ENCODE measurements at regions not wholly inside any gene's neighbourhood (a gene's known extent, or its start where the extent isn't known, plus 50 kb on each side); places are given as distances from the start of the nearest gene placed in this dataset.
"Not testable (repeated sequence)": the region's sequence is repeated elsewhere in the genome, so short reads cannot be mapped to it uniquely, and the experiment has no call there.

GRCh38 chr10:131553581-131553980, 242.1 kb upstream of the TCERG1L start:
- no peaks in the 10 kb centered on the region for H3K4me1 ChIP-seq (ENCODE audit: control insufficient read depth, insufficient read depth, low read length)
- no peak overlapping the region for H3K9ac ChIP-seq (ENCODE audit: low read depth, low read length)
- H3K4me3 ChIP-seq (ENCODE audit: low read depth, low read length) = no peak overlapping the region
- H3K27ac ChIP-seq (ENCODE audit: low read depth, low read length) = no peak overlapping the region
- no peaks in the 10 kb centered on the region for H3K27me3 ChIP-seq (ENCODE audit: control insufficient read depth, insufficient read depth, low read length)
- H3K9me3 ChIP-seq (ENCODE audit: control insufficient read depth, insufficient read depth, low read length) = no peaks in the 10 kb centered on the region
- H3K36me3 ChIP-seq (ENCODE audit: control insufficient read depth, insufficient read depth, low read length) = no peaks in the 10 kb centered on the region

- Histone ChIP-seq H3K27ac (ENCODE audit: low read depth, low read length) (no peak overlapping the region), H3K9ac (ENCODE audit: low read depth, low read length) (no peak overlapping the region), H3K9me3 (ENCODE audit: control insufficient read depth, insufficient read depth, low read length) (no peaks in the 10 kb centered on the region), H3K27me3 (ENCODE audit: control insufficient read depth, insufficient read depth, low read length) (no peaks in the 10 kb centered on the region), H3K4me1 (ENCODE audit: control insufficient read depth, insufficient read depth, low read length) (no peaks in the 10 kb centered on the region), H3K4me3 (ENCODE audit: low read depth, low read length) (no peak overlapping the region), H3K36me3 (ENCODE audit: control insufficient read depth, insufficient read depth, low read length) (no peaks in the 10 kb centered on the region)
Observed at GRCh38 chr10:131554821-131555220, 243.3 kb upstream of the TCERG1L start.

GRCh38 chr10:131555406-131555805, 243.9 kb upstream of the TCERG1L start:
- Histone ChIP-seq H3K9ac (ENCODE audit: low read depth, low read length) (no peak overlapping the region), H3K4me1 (ENCODE audit: control insufficient read depth, insufficient read depth, low read length) (no peaks in the 10 kb centered on the region), H3K36me3 (ENCODE audit: control insufficient read depth, insufficient read depth, low read length) (no peaks in the 10 kb centered on the region), H3K4me3 (ENCODE audit: low read depth, low read length) (no peak overlapping the region), H3K27ac (ENCODE audit: low read depth, low read length) (no peak overlapping the region), H3K27me3 (ENCODE audit: control insufficient read depth, insufficient read depth, low read length) (no peaks in the 10 kb centered on the region), H3K9me3 (ENCODE audit: control insufficient read depth, insufficient read depth, low read length) (no peaks in the 10 kb centered on the region)

- H3K9ac ChIP-seq (ENCODE audit: low read depth, low read length) = no peak overlapping the region
- no peaks in the 10 kb centered on the region for H3K27me3 ChIP-seq (ENCODE audit: control insufficient read depth, insufficient read depth, low read length)
- H3K36me3 ChIP-seq (ENCODE audit: control insufficient read depth, insufficient read depth, low read length) = no peaks in the 10 kb centered on the region
- no peaks in the 10 kb centered on the region for H3K4me1 ChIP-seq (ENCODE audit: control insufficient read depth, insufficient read depth, low read length)
- H3K27ac ChIP-seq (ENCODE audit: low read depth, low read length) = no peak overlapping the region
- H3K4me3 ChIP-seq (ENCODE audit: low read depth, low read length) = no peak overlapping the region
- H3K9me3 ChIP-seq (ENCODE audit: control insufficient read depth, insufficient read depth, low read length) = no peaks in the 10 kb centered on the region
Observed at GRCh38 chr10:131556061-131556896, 244.8 kb upstream of the TCERG1L start.

- H3K9ac ChIP-seq (ENCODE audit: low read depth, low read length) = no peak overlapping the region
- H3K27ac ChIP-seq (ENCODE audit: low read depth, low read length) = no peak overlapping the region
- H3K4me3 ChIP-seq (ENCODE audit: low read depth, low read length) = no peak overlapping the region
- H3K36me3 ChIP-seq (ENCODE audit: control insufficient read depth, insufficient read depth, low read length) = no peaks in the 10 kb centered on the region
- H3K4me1 ChIP-seq (ENCODE audit: control insufficient read depth, insufficient read depth, low read length) = no peaks in the 10 kb centered on the region
- no peaks in the 10 kb centered on the region for H3K9me3 ChIP-seq (ENCODE audit: control insufficient read depth, insufficient read depth, low read length)
- H3K27me3 ChIP-seq (ENCODE audit: control insufficient read depth, insufficient read depth, low read length) = no peaks in the 10 kb centered on the region
Observed at GRCh38 chr10:131556897-131557495, 245.5 kb upstream of the TCERG1L start.

GRCh38 chr10:131557956-131558355, 246.4 kb upstream of the TCERG1L start:
- not testable (repeated sequence) for H3K9me3 ChIP-seq (ENCODE audit: control insufficient read depth, insufficient read depth, low read length); H3K9ac ChIP-seq (ENCODE audit: low read depth, low read length); H3K27me3 ChIP-seq (ENCODE audit: control insufficient read depth, insufficient read depth, low read length); H3K27ac ChIP-seq (ENCODE audit: low read depth, low read length); H3K36me3 ChIP-seq (ENCODE audit: control insufficient read depth, insufficient read depth, low read length); H3K4me3 ChIP-seq (ENCODE audit: low read depth, low read length); H3K4me1 ChIP-seq (ENCODE audit: control insufficient read depth, insufficient read depth, low read length)

- H3K9me3 ChIP-seq (ENCODE audit: control insufficient read depth, insufficient read depth, low read length) = no peaks in the 10 kb centered on the region
- H3K27me3 ChIP-seq (ENCODE audit: control insufficient read depth, insufficient read depth, low read length) = no peaks in the 10 kb centered on the region
- no peaks in the 10 kb centered on the region for H3K4me1 ChIP-seq (ENCODE audit: control insufficient read depth, insufficient read depth, low read length)
- H3K9ac ChIP-seq (ENCODE audit: low read depth, low read length) = no peak overlapping the region
- no peak overlapping the region for H3K4me3 ChIP-seq (ENCODE audit: low read depth, low read length)
- no peaks in the 10 kb centered on the region for H3K36me3 ChIP-seq (ENCODE audit: control insufficient read depth, insufficient read depth, low read length)
- no peak overlapping the region for H3K27ac ChIP-seq (ENCODE audit: low read depth, low read length)
Observed at GRCh38 chr10:131559450-131559911, 248.0 kb upstream of the TCERG1L start.

GRCh38 chr10:131560166-131560565, 248.6 kb upstream of the TCERG1L start:
- Histone ChIP-seq H3K36me3 (ENCODE audit: control insufficient read depth, insufficient read depth, low read length) (no peaks in the 10 kb centered on the region), H3K4me1 (ENCODE audit: control insufficient read depth, insufficient read depth, low read length) (no peaks in the 10 kb centered on the region), H3K9me3 (ENCODE audit: control insufficient read depth, insufficient read depth, low read length) (no peaks in the 10 kb centered on the region; the same call in 1 of the 2 replicates), H3K27me3 (ENCODE audit: control insufficient read depth, insufficient read depth, low read length) (no peaks in the 10 kb centered on the region), H3K4me3 (ENCODE audit: low read depth, low read length) (no peak overlapping the region), H3K27ac (ENCODE audit: low read depth, low read length) (no peak overlapping the region), H3K9ac (ENCODE audit: low read depth, low read length) (no peak overlapping the region)

GRCh38 chr10:131560706-131561355, 249.3 kb upstream of the TCERG1L start:
- no peaks in the 10 kb centered on the region for H3K27me3 ChIP-seq (ENCODE audit: control insufficient read depth, insufficient read depth, low read length)
- H3K4me1 ChIP-seq (ENCODE audit: control insufficient read depth, insufficient read depth, low read length) = no peaks in the 10 kb centered on the region
- no peaks in the 10 kb centered on the region for H3K36me3 ChIP-seq (ENCODE audit: control insufficient read depth, insufficient read depth, low read length)
- no peaks in the 10 kb centered on the region; the same call in none of the 2 replicates for H3K9me3 ChIP-seq (ENCODE audit: control insufficient read depth, insufficient read depth, low read length)
- H3K9ac ChIP-seq (ENCODE audit: low read depth, low read length) = no peak overlapping the region
- H3K4me3 ChIP-seq (ENCODE audit: low read depth, low read length) = no peak overlapping the region
- H3K27ac ChIP-seq (ENCODE audit: low read depth, low read length) = no peak overlapping the region

GRCh38 chr10:131561897-131562296, 250.4 kb upstream of the TCERG1L start:
- H3K9ac ChIP-seq (ENCODE audit: low read depth, low read length) = no peak overlapping the region
- H3K9me3 ChIP-seq (ENCODE audit: control insufficient read depth, insufficient read depth, low read length) = no peaks in the 10 kb centered on the region; the same call in none of the 2 replicates
- H3K27me3 ChIP-seq (ENCODE audit: control insufficient read depth, insufficient read depth, low read length) = no peaks in the 10 kb centered on the region

GRCh38 chr10:131563411-131563810, 251.9 kb upstream of the TCERG1L start:
- H3K27ac ChIP-seq (ENCODE audit: low read depth, low read length) = no peak overlapping the region
- H3K4me1 ChIP-seq (ENCODE audit: control insufficient read depth, insufficient read depth, low read length) = no peaks in the 10 kb centered on the region
- H3K9me3 ChIP-seq (ENCODE audit: control insufficient read depth, insufficient read depth, low read length) = no peaks in the 10 kb centered on the region; the same call in none of the 2 replicates

More at GRCh38 chr10:131561897-131562296, 250.4 kb upstream of the TCERG1L start:
- Histone ChIP-seq H3K4me1 (ENCODE audit: control insufficient read depth, insufficient read depth, low read length) (no peaks in the 10 kb centered on the region), H3K36me3 (ENCODE audit: control insufficient read depth, insufficient read depth, low read length) (no peaks in the 10 kb centered on the region), H3K27ac (ENCODE audit: low read depth, low read length) (no peak overlapping the region), H3K4me3 (ENCODE audit: low read depth, low read length) (no peak overlapping the region)

More at GRCh38 chr10:131563411-131563810, 251.9 kb upstream of the TCERG1L start:
- Histone ChIP-seq H3K36me3 (ENCODE audit: control insufficient read depth, insufficient read depth, low read length) (no peaks in the 10 kb centered on the region), H3K4me3 (ENCODE audit: low read depth, low read length) (no peak overlapping the region), H3K9ac (ENCODE audit: low read depth, low read length) (no peak overlapping the region), H3K27me3 (ENCODE audit: control insufficient read depth, insufficient read depth, low read length) (no peaks in the 10 kb centered on the region)
